SK-N-SH (cell line): ENCODE measurements at regions not wholly inside any gene's neighbourhood (a gene's known extent, or its start where the extent isn't known, plus 50 kb on each side); places are given as distances from the start of the nearest gene placed in this dataset.

ENCODE experiments used
- CTCF ChIA-PET: fragments of 300-600, 350-600 bp; formaldehyde crosslinking; extraction: SDS; loops from one replicate; lab custom pipeline; 2021; lab: Yijun Ruan, JAX
- POLR2A ChIA-PET: fragments of 350-600 bp; sonication (Branson Sonifier 250); formaldehyde crosslinking; extraction: SDS; loops from one replicate; lab custom pipeline; 2020; ENCODE audit warnings: antibody characterized with exemption, inconsistent platforms; lab: Yijun Ruan, JAX
- DNase-seq: peaks from one replicate; pipeline ENCODE4 v3.0.0; 2012
- H2AFZ ChIP-seq: fragments of 200-600 bp; sonication (generic); 2 replicates; pipeline ENCODE4 v1.8.1; 2016; ENCODE audit warnings: antibody characterized with exemption, mild to moderate bottlenecking, low read depth
- H3F3A ChIP-seq: fragments of 200-600 bp; sonication (generic); replicated peaks from 2 replicates; pipeline ENCODE3; 2016; ENCODE audit warnings: antibody characterized with exemption, mild to moderate bottlenecking; ENCODE audit not compliant: insufficient read depth
- H3K27ac ChIP-seq, 2 experiments: fragments of 200-500 bp in 1 of 2; fragments of 200-600 bp in 1 of 2; sonication (Bioruptor generic) in 1 of 2; sonication (generic), shearing (Covaris generic) in 1 of 2; 2 replicates each; pipeline versions ENCODE4 v1.5.1 to v1.6.1; 2014 to 2016; ENCODE audit warnings: low read depth in 2 of 2, inconsistent platforms in 1 of 2, low read length in 1 of 2, mild to moderate bottlenecking in 1 of 2, mixed read lengths in 1 of 2
- H3K27me3 ChIP-seq: fragments of 200-600 bp; sonication (generic), shearing (Covaris generic); 2 replicates; pipeline ENCODE4 v1.6.1; 2016; ENCODE audit warnings: mixed run types; ENCODE audit not compliant: insufficient read depth
- H3K36me3 ChIP-seq, 2 experiments: fragments of 200-500 bp in 1 of 2; fragments of 200-600 bp in 1 of 2; sonication (Bioruptor generic) in 1 of 2; sonication (generic) in 1 of 2; replicated peaks in 1 of 2; 2 replicates each; pipeline versions ENCODE3 to v1.5.1; 2014 to 2016; ENCODE audit warnings: low read length in 1 of 2, mild to moderate bottlenecking in 1 of 2; ENCODE audit not compliant: insufficient read depth in 2 of 2, control insufficient read depth in 1 of 2
- H3K4me1 ChIP-seq, 2 experiments: fragments of 200-500 bp in 1 of 2; fragments of 200-600 bp in 1 of 2; sonication (Bioruptor generic) in 1 of 2; sonication (generic), shearing (Covaris generic) in 1 of 2; 2 replicates each; pipeline versions ENCODE4 v1.5.1 to v1.6.1; 2014 to 2016; ENCODE audit warnings: low read depth in 1 of 2, low read length in 1 of 2, mixed run types in 1 of 2; ENCODE audit not compliant: insufficient read depth in 2 of 2, control insufficient read depth in 1 of 2
- H3K4me2 ChIP-seq: fragments of 200-600 bp; sonication (generic), shearing (Covaris generic); 2 replicates; pipeline ENCODE4 v1.6.1; 2017; ENCODE audit warnings: mixed run types
- H3K4me3 ChIP-seq, 2 experiments: fragments of 200-500 bp in 1 of 2; fragments of 200-600 bp in 1 of 2; sonication (Bioruptor generic) in 1 of 2; sonication (generic), shearing (Covaris generic) in 1 of 2; 2 replicates each; pipeline versions ENCODE4 v1.5.1 to v1.8.1; 2014 to 2016; ENCODE audit warnings: low read depth in 2 of 2, inconsistent platforms in 1 of 2, low read length in 1 of 2, mild to moderate bottlenecking in 1 of 2, mixed read lengths in 1 of 2, moderate library complexity in 1 of 2
- H3K79me2 ChIP-seq: fragments of 200-600 bp; sonication (generic); 2 replicates; pipeline ENCODE4 v1.8.1; 2017; ENCODE audit warnings: mild to moderate bottlenecking; ENCODE audit not compliant: insufficient read depth
- H3K9ac ChIP-seq: fragments of 200-600 bp; sonication (generic); 2 replicates; pipeline ENCODE4 v1.6.1; 2017; ENCODE audit warnings: mixed run types
- H3K9me2 ChIP-seq: fragments of 200-600 bp; sonication (generic); 2 replicates; pipeline ENCODE4 v1.6.1; 2017; ENCODE audit warnings: mixed run types
- H3K9me3 ChIP-seq: fragments of 200-600 bp; sonication (generic); 2 replicates; pipeline ENCODE4 v1.6.1; 2017; ENCODE audit warnings: mixed run types, mild to moderate bottlenecking, moderate library complexity
- H4K20me1 ChIP-seq: fragments of 200-600 bp; sonication (generic); 2 replicates; pipeline ENCODE4 v1.6.1; 2017; ENCODE audit warnings: mild to moderate bottlenecking, mixed run types; ENCODE audit not compliant: insufficient read depth
- CHD2 ChIP-seq: fragments of 150-350 bp; IDR thresholded peaks from 2 replicates; pipeline ENCODE4 v1.6.1; 2018; ENCODE audit warnings: low read length; ENCODE audit not compliant: partially characterized antibody
- ELF1 ChIP-seq: IDR thresholded peaks from 2 replicates; pipeline ENCODE4 v1.4.0; 2012
- EP300 ChIP-seq, 2 experiments: IDR thresholded peaks; 2 replicates each; pipeline versions ENCODE4 v1.4.0 to v1.6.1; 2012; ENCODE audit warnings: borderline replicate concordance in 1 of 2, low read depth in 1 of 2, low read length in 1 of 2
- FOXM1 ChIP-seq: IDR thresholded peaks from 2 replicates; pipeline ENCODE4 v1.4.0; 2012; ENCODE audit warnings: low read depth, mild to moderate bottlenecking
- GABPA ChIP-seq: IDR thresholded peaks from 2 replicates; pipeline ENCODE4 v1.4.0; 2012; ENCODE audit warnings: low read depth, mild to moderate bottlenecking
- GATA2 ChIP-seq: sonication (generic); formaldehyde crosslinking; IDR thresholded peaks from 2 replicates; pipeline ENCODE4 v1.5.0; 2020; ENCODE audit warnings: mild to moderate bottlenecking, missing genetic modification reagents
- JUND ChIP-seq: IDR thresholded peaks from 2 replicates; pipeline ENCODE4 v1.4.0; 2012
- NFIC ChIP-seq: IDR thresholded peaks from 2 replicates; pipeline ENCODE4 v1.4.0; 2012; ENCODE audit warnings: borderline replicate concordance
- NRF1 ChIP-seq: IDR thresholded peaks from 2 replicates; pipeline ENCODE4 v1.6.1; 2012; ENCODE audit warnings: low read depth, mild to moderate bottlenecking, low read length
- RAD21 ChIP-seq: IDR thresholded peaks from 2 replicates; pipeline ENCODE4 v1.6.1; 2012; ENCODE audit warnings: mild to moderate bottlenecking, low read length
- RCOR1 ChIP-seq: fragments of 150-350 bp; IDR thresholded peaks from 2 replicates; pipeline ENCODE4 v1.6.1; 2017; ENCODE audit warnings: antibody characterized with exemption, low read length
- RXRA ChIP-seq: IDR thresholded peaks from 2 replicates; pipeline ENCODE4 v1.4.0; 2012; ENCODE audit warnings: low read depth, mild to moderate bottlenecking, borderline replicate concordance
- SMC3 ChIP-seq: IDR thresholded peaks from 2 replicates; pipeline ENCODE4 v1.6.1; 2012; ENCODE audit warnings: low read depth, low read length, improper control_type of control experiment
- TCF12 ChIP-seq: IDR thresholded peaks from 2 replicates; pipeline ENCODE4 v1.4.0; 2012
- USF1 ChIP-seq: IDR thresholded peaks from 2 replicates; pipeline ENCODE4 v1.4.0; 2012; ENCODE audit warnings: low read depth, borderline replicate concordance
- ZBTB33 ChIP-seq: IDR thresholded peaks from 2 replicates; pipeline ENCODE4 v1.4.0; 2012; ENCODE audit warnings: low read depth, borderline replicate concordance
- WGBS: methylation state at CpG from one replicate; pipeline ENCODE4 v1.1.6; 2017; ENCODE audit warnings: low lambda C conversion rate; 5-methylcytosine and 5-hydroxymethylcytosine counted together
- TF ChIP-seq, protein P1 (sequence below): IDR thresholded peaks from 2 replicates; pipeline ENCODE4; 2012

- TF ChIP-seq GABPA (no peak), USF1 (no peak), JUND (no peak), ZBTB33 (no peak), FOXM1 (no peak), ELF1 (no peak), NRF1 (no peak), SMC3 (no peak), TCF12 (no peak)
These were observed 232.0 kb upstream of the PCDH15 start (continued) for GRCh38 chr10:55033061-55033460.

- H3K27ac ChIP-seq: peak overlapping the region in 1 of 2 experiments; percentile 81; a peak in 2 of 4 replicates
- H3K27me3 ChIP-seq: no peaks in the 10 kb centered on the region
- H3K9me2 ChIP-seq: no peaks in the 10 kb centered on the region
- no peak overlapping the region for H3K9ac ChIP-seq
- no peaks in the 10 kb centered on the region for H4K20me1 ChIP-seq
- H3K36me3 ChIP-seq: no peaks in the 10 kb centered on the region
- WGBS: 0% methylated on average over 1 of the region's 1 CpG
- TF ChIP-seq EP300 (IDR thresholded peaks at IDR 0.05; ENCODE audit: borderline replicate concordance in 1 of 2, low read depth in 1 of 2, low read length in 1 of 2): peak in 1 of 2 experiments; percentile 53; a peak in 2 of 4 replicates
- peak; percentile 27; the same call in 1 of the 2 replicates for TF ChIP-seq RCOR1
- no peak for TF ChIP-seq JUND
- TF ChIP-seq GATA2 (CRISPR knock-in tag): peak; percentile 77
- no peak for TF ChIP-seq RXRA
- TF ChIP-seq ZBTB33: no peak
- TF ChIP-seq CHD2: peak; percentile 37
- peak; percentile 16; the same call in 1 of the 2 replicates for TF ChIP-seq NFIC
- no peak for TF ChIP-seq RAD21
- no peak for TF ChIP-seq ELF1
- TF ChIP-seq NRF1: no peak
- TF ChIP-seq, protein P1, sequence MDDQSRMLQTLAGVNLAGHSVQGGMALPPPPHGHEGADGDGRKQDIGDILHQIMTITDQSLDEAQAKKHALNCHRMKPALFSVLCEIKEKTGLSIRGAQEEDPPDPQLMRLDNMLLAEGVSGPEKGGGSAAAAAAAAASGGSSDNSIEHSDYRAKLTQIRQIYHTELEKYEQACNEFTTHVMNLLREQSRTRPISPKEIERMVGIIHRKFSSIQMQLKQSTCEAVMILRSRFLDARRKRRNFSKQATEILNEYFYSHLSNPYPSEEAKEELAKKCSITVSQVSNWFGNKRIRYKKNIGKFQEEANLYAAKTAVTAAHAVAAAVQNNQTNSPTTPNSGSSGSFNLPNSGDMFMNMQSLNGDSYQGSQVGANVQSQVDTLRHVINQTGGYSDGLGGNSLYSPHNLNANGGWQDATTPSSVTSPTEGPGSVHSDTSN: no peak
- peaks cover 0 to 6% of the 10 kb centered on the region in 2 experiments; a peak in 2 of 4 replicates for H3K4me1 ChIP-seq
- no peak overlapping the region for H3K4me2 ChIP-seq
- H3K9me3 ChIP-seq: no peaks in the 10 kb centered on the region
- H3F3A ChIP-seq: no peaks in the 10 kb centered on the region
- DNase-seq: peak; percentile 39
- POLR2A ChIA-PET: no interaction called here
- H2AFZ ChIP-seq: no peak overlapping the region
- no peak overlapping the region for H3K4me3 ChIP-seq
- CTCF ChIA-PET: no interaction called here
- no peaks in the 10 kb centered on the region for H3K79me2 ChIP-seq
These were observed 223.7 kb upstream of the PCDH15 start for GRCh38 chr10:55024713-55025112.
